ENCODE measurements at regions not wholly inside any gene's neighbourhood (a gene's known extent, or its start where the extent isn't known, plus 50 kb on each side); places are given as distances from the start of the nearest gene placed in this dataset.

DNA sequence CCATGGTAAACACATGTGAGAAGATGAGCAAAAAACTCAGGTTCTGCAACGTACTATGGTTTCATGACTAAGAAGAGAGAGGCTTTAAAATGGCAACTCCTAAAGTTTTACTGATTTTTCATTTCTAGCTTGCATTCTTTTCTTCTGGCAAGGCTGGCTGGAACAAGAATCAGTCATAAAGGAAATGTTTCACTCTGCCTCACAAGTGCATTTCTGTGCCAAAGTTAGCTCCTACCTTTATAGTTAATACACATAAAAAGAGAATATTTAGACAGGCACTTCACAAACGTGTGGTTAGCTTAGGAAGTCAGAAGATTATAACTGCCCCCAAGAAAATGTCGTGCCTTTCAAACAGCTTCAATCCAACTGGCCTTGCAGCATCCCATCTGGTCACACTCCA lies 417.1 kb upstream of the CDH11 start:
- TF ChIP-seq, protein P1, sequence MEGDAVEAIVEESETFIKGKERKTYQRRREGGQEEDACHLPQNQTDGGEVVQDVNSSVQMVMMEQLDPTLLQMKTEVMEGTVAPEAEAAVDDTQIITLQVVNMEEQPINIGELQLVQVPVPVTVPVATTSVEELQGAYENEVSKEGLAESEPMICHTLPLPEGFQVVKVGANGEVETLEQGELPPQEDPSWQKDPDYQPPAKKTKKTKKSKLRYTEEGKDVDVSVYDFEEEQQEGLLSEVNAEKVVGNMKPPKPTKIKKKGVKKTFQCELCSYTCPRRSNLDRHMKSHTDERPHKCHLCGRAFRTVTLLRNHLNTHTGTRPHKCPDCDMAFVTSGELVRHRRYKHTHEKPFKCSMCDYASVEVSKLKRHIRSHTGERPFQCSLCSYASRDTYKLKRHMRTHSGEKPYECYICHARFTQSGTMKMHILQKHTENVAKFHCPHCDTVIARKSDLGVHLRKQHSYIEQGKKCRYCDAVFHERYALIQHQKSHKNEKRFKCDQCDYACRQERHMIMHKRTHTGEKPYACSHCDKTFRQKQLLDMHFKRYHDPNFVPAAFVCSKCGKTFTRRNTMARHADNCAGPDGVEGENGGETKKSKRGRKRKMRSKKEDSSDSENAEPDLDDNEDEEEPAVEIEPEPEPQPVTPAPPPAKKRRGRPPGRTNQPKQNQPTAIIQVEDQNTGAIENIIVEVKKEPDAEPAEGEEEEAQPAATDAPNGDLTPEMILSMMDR (IDR thresholded peaks at IDR 0.05; ENCODE audit: insufficient read depth, missing control alignments), result no peak
- FAIRE-seq (no peak), DNase-seq (ENCODE audit: insufficient read length, low spot score) (no peak)

DNA sequence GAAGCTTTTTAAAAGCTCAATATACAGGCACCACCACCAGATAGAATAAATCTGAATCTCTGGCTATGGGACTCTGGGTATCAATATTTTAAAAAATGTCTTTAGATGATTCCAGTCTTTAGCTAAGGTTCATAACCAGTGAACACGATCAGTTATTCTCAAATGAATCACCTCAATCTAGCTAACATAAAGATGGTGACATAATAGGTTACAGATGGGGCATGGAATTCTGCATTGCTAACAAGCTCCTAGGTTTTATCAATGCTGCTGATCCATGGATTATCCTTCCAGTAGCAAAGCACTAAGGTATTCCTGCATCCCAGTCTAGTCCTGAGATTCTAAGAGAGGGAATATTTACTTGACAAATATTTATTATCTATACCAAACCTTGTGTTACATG lies 415.5 kb upstream of the CDH11 start:
- TF ChIP-seq, protein P1 (IDR thresholded peaks at IDR 0.05; ENCODE audit: insufficient read depth, missing control alignments), result no peak
- FAIRE-seq, result no peak
- DNase-seq (ENCODE audit: insufficient read length, low spot score), result no peak

DNA sequence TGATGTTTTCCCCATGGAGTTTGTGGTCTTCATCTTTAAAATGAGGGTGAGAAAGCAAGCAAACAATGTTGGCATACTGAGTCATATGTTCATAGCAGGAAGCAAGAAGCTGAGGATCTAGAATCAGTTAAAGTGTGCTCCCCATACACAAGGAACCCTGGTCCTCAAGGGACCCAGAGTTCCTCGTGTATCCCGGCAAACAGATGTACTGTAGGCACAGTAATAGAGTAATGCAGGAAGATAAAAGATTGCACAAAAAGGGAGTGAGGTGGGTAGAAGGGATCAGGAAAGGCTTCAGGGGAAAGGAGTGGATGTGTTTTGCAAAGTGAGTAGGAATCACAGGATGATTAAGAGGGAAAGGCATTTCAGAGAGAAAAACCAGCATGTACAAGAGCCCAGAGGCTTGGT lies 412.3 kb upstream of the CDH11 start:
- DNase-seq (ENCODE audit: insufficient read length, low spot score) (no peak), FAIRE-seq (no peak)
- TF ChIP-seq, protein P1 (IDR thresholded peaks at IDR 0.05; ENCODE audit: insufficient read depth, missing control alignments), result no peak

DNA sequence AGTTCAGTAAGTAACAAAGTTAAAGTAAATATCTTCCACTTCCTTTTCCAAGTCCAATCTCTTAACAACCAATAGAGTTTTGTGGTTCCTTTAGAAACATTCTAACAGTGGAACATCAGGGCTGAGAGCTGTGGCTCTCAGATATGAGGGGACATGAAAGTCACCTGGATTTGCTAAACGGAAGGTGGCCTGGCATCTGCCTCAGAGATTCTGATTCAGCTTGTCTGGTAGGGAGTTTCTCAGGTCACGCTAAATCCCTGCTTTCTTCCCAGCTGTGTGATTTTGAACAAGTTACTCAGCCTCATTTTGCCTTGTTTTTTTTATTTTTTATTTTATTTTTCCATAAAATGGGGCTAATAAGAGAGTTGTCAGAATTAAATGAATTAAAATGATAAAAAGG lies 411.0 kb upstream of the CDH11 start:
- FAIRE-seq (no peak), DNase-seq (ENCODE audit: insufficient read length, low spot score) (no peak)
- TF ChIP-seq, protein P1 (IDR thresholded peaks at IDR 0.05; ENCODE audit: insufficient read depth, missing control alignments), result no peak

DNA sequence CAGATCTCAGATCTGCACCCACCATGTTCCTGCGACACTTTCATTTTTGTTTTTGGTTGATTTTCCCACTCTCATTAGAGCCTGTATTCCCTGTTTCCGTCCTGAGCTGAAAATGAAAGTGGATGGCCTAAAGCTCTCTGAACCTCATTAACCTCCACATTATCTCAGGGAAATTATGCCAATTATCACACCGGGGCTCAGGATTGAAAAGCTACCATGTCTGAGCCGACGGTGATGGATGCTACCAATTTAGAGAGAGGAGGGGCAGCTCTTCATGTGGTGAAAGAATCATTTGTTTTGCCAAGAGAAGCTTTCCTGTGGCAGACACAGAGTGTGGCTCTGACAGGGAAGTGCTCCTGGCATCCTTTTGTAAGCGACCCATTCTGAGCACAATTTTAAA lies 410.4 kb upstream of the CDH11 start:
- FAIRE-seq (no peak), DNase-seq (ENCODE audit: insufficient read length, low spot score) (no peak)
- TF ChIP-seq, protein P1 (IDR thresholded peaks at IDR 0.05; ENCODE audit: insufficient read depth, missing control alignments), result no peak

DNA sequence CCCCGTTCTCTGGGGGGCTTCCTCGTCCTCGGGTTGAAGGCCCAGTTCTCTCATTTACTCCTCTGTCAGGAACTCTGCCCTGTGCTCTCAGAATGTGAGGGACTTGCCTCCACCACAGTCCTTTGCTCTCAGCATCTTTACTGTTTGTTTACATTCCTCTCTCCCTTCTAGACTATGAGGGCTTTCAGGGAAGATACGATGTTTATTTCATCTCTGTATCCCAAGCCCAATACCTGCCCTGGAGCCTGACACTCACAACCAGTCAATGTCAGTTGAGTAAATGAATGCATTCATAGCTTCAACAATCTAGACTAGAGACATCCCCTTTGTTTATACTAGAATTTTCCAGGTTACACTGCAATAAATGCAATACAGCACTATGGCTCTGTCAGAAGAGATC lies 409.6 kb upstream of the CDH11 start:
- no peak for FAIRE-seq
- TF ChIP-seq, protein P1 (IDR thresholded peaks at IDR 0.05; ENCODE audit: insufficient read depth, missing control alignments), result no peak
- no peak for DNase-seq (ENCODE audit: insufficient read length, low spot score)

DNA sequence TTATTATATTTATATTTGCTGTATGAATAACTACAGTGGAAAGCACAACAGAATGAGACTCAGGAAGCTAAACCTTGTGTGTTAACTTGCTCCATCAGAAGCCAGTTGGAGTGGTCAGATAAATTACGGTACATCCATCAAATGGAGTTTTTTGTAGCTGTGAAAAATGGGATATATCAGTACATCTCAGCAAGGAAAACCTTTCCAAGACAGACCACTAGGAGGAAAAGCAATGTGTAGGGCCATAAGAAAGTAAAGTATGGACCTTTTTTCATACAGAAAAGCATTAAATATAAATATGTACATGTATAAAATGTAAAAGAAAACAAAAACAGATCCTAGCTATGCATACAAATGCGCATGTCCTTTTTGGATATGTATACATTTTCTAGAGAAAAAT lies 403.8 kb upstream of the CDH11 start:
- no peak for DNase-seq (ENCODE audit: insufficient read length, low spot score)
- TF ChIP-seq, protein P1 (IDR thresholded peaks at IDR 0.05; ENCODE audit: insufficient read depth, missing control alignments), result no peak
- FAIRE-seq, result no peak

All from D721Med (cell line).